Caco-2 (cell line): ENCODE measurements at regions not wholly inside any gene's neighbourhood (a gene's known extent, or its start where the extent isn't known, plus 50 kb on each side); places are given as distances from the start of the nearest gene placed in this dataset.
"Not testable (repeated sequence)": the region's sequence is repeated elsewhere in the genome, so short reads cannot be mapped to it uniquely, and the experiment has no call there.

ENCODE experiments used
- BruUV-seq: library from RNA; stranded (reverse); fragments of 400-500 nt; replicated peaks from 2 replicates; lab custom pipeline; 2021; lab: Mats Ljungman, UMichigan
- CTCF ChIA-PET: fragments of 300-600 bp; sonication (Branson Sonifier 250); formaldehyde crosslinking; loops from one replicate; lab custom pipeline; 2022; ENCODE audit warnings: antibody characterized with exemption; lab: Charles Lee
- POLR2A ChIA-PET: fragments of 300-600 bp; sonication (Branson Sonifier 250); formaldehyde crosslinking; loops from one replicate; lab custom pipeline; 2022; ENCODE audit warnings: antibody characterized with exemption; lab: Charles Lee
- DNase-seq, 2 experiments: peaks; one replicate each; pipeline versions ENCODE4 v3.0.0 to v3.0.0-alpha.2; 2020 to 2022
- H3K27me3 ChIP-seq: replicated peaks from 2 replicates; pipeline ENCODE4 v1.6.0; 2011; ENCODE audit warnings: low read length; ENCODE audit not compliant: control insufficient read depth, insufficient read depth
- H3K36me3 ChIP-seq: 2 replicates; pipeline ENCODE4 v1.5.1; 2011; ENCODE audit warnings: low read length; ENCODE audit not compliant: control insufficient read depth, insufficient read depth
- H3K4me1 ChIP-seq: fragments of 250-450 bp; sonication (Bioruptor Pico); 2 replicates; pipeline ENCODE4 v1.5.1; 2020; ENCODE audit warnings: mild to moderate bottlenecking
- H3K4me3 ChIP-seq: 2 replicates; pipeline ENCODE4 v1.5.1; 2011; ENCODE audit warnings: low read depth, mild to moderate bottlenecking, control low read depth, low read length
- H3K9me3 ChIP-seq: fragments of 250-450 bp; sonication (Bioruptor Pico); 2 replicates; pipeline ENCODE4 v1.5.1; 2020; ENCODE audit warnings: mild to moderate bottlenecking, moderate library complexity
- H3K27ac Mint-ChIP-seq: one replicate; pipeline ENCODE4 v1.8.0; 2022; ENCODE audit warnings: mixed read lengths; ENCODE audit not compliant: unreplicated experiment
- H3K27me3 Mint-ChIP-seq: one replicate; pipeline ENCODE4 v1.8.0; 2022; ENCODE audit warnings: mixed read lengths; ENCODE audit not compliant: insufficient read depth, unreplicated experiment
- H3K36me3 Mint-ChIP-seq: one replicate; pipeline ENCODE4 v1.8.0; 2022; ENCODE audit warnings: mild to moderate bottlenecking, mixed read lengths; ENCODE audit not compliant: insufficient read depth, unreplicated experiment
- H3K4me1 Mint-ChIP-seq: one replicate; pipeline ENCODE4 v1.8.0; 2022; ENCODE audit warnings: low read depth, mixed read lengths; ENCODE audit not compliant: unreplicated experiment
- H3K4me3 Mint-ChIP-seq: one replicate; pipeline ENCODE4 v1.8.0; 2022; ENCODE audit warnings: mild to moderate bottlenecking, moderate library complexity, mixed read lengths; ENCODE audit not compliant: unreplicated experiment
- H3K9me3 Mint-ChIP-seq: one replicate; pipeline ENCODE4 v1.8.0; 2022; ENCODE audit warnings: mixed read lengths; ENCODE audit not compliant: unreplicated experiment
- CTCF ChIP-seq, 2 experiments: fragments of 200-600 bp in 1 of 2; IDR thresholded peaks; 1 replicate in 1 of 2; 2 replicates in 1 of 2; pipeline versions ENCODE4 v1.5.1 to v1.8.0; 2011 to 2022; ENCODE audit warnings: antibody characterized with exemption in 1 of 2, control low read depth in 1 of 2, inconsistent platforms in 1 of 2, low read depth in 1 of 2, low read length in 1 of 2, mild to moderate bottlenecking in 1 of 2, moderate library complexity in 1 of 2; ENCODE audit not compliant: insufficient read depth in 1 of 2, severe bottlenecking in 1 of 2, unreplicated experiment in 1 of 2
- intact Hi-C: fragments of 100-400 bp; cut with micrococcal nuclease; formaldehyde crosslinking; loops from one replicate; pipeline ENCODE4 v1.10.0; 2022; ENCODE audit not compliant: unreplicated experiment

- H3K9me3 ChIP-seq: no peaks in the 10 kb centered on the region
- H3K27me3 ChIP-seq: no peaks in the 10 kb centered on the region
- BruUV-seq: no TSS peak
- H3K4me3 ChIP-seq: no peak overlapping the region
- Mint-ChIP-seq H3K9me3 (no peaks in the 10 kb centered on the region), H3K4me3 (no peak overlapping the region), H3K27me3 (no peaks in the 10 kb centered on the region), H3K27ac (peak overlapping the region; percentile 81), H3K36me3 (peaks cover 4% of the 10 kb centered on the region), H3K4me1 (peaks cover 16% of the 10 kb centered on the region)
- no peak for TF ChIP-seq CTCF (IDR thresholded peaks at IDR 0.05; ENCODE audit: insufficient read depth in 1 of 2, low read depth in 1 of 2, low read length in 1 of 2, severe bottlenecking in 1 of 2, unreplicated experiment in 1 of 2)
- ChIA-PET CTCF (interaction anchor here (1.3 kb wide), 1 partner anchor 779 kb away, joined by 5 read pairs; no protein-coding TSS in a partner anchor), POLR2A (interaction anchor here (1.1 kb wide), 1 partner anchor 10 kb away, joined by 7 read pairs; no protein-coding TSS in a partner anchor)
- intact Hi-C loops: loop anchor here (1.0 to 2.0 kb wide), 4 partner anchors 18 to 614 kb away; partner anchors contain the start of gene RGMA
- DNase-seq: peak; percentile 56 to 60
- no peaks in the 10 kb centered on the region for H3K36me3 ChIP-seq
- peaks cover 27% of the 10 kb centered on the region for H3K4me1 ChIP-seq
Measured at GRCh38 chr15:93341164-93341563, 252.2 kb upstream of the RGMA start.

GRCh38 chr15:93340406-93340805 is 251.4 kb upstream of the RGMA start:
- H3K4me3 ChIP-seq: no peak overlapping the region
- ChIA-PET POLR2A (no interaction called here), CTCF (interaction anchor here (0.6 to 1.3 kb wide), 2 partner anchors 105 to 780 kb away, joined by 5 read pairs; no protein-coding TSS in a partner anchor)
- Mint-ChIP-seq H3K4me1 (peaks cover 16% of the 10 kb centered on the region), H3K27ac (peak overlapping the region; percentile 19), H3K9me3 (no peaks in the 10 kb centered on the region), H3K36me3 (peaks cover 4% of the 10 kb centered on the region), H3K27me3 (no peaks in the 10 kb centered on the region), H3K4me3 (no peak overlapping the region)
- no TSS peak for BruUV-seq
- H3K36me3 ChIP-seq: no peaks in the 10 kb centered on the region
- peaks cover 27% of the 10 kb centered on the region for H3K4me1 ChIP-seq
- no peak for TF ChIP-seq CTCF (IDR thresholded peaks at IDR 0.05; ENCODE audit: insufficient read depth in 1 of 2, low read depth in 1 of 2, low read length in 1 of 2, severe bottlenecking in 1 of 2, unreplicated experiment in 1 of 2)
- intact Hi-C loops: loop anchor here (2.0 kb wide), 2 partner anchors 18 to 252 kb away; partner anchors contain the start of gene RGMA
- DNase-seq: no peak
- H3K9me3 ChIP-seq: no peaks in the 10 kb centered on the region
- H3K27me3 ChIP-seq: no peaks in the 10 kb centered on the region

GRCh38 chr15:93333796-93334195 is 244.8 kb upstream of the RGMA start:
- ChIA-PET POLR2A (interaction anchor here (0.9 kb wide), 1 partner anchor 12 kb away, joined by 3 read pairs; no protein-coding TSS in a partner anchor), CTCF (interaction anchor here (1.0 kb wide), 1 partner anchor 13 kb away, joined by 4 read pairs; no protein-coding TSS in a partner anchor)
- Histone ChIP-seq H3K36me3 (no peaks in the 10 kb centered on the region), H3K27me3 (no peaks in the 10 kb centered on the region), H3K4me1 (peaks cover 12% of the 10 kb centered on the region), H3K4me3 (no peak overlapping the region), H3K9me3 (no peaks in the 10 kb centered on the region)
- no peak overlapping the region for H3K4me3 Mint-ChIP-seq
- H3K27ac Mint-ChIP-seq: no peak overlapping the region
- peak in 1 of 2 experiments; percentile 2 for TF ChIP-seq CTCF (IDR thresholded peaks at IDR 0.05; ENCODE audit: insufficient read depth in 1 of 2, low read depth in 1 of 2, low read length in 1 of 2, severe bottlenecking in 1 of 2, unreplicated experiment in 1 of 2)
- intact Hi-C loops: no loop called here
- H3K36me3 Mint-ChIP-seq: peaks cover 4% of the 10 kb centered on the region
- H3K9me3 Mint-ChIP-seq: no peaks in the 10 kb centered on the region
- DNase-seq: no peak
- H3K4me1 Mint-ChIP-seq: no peaks in the 10 kb centered on the region
- no TSS peak for BruUV-seq
- H3K27me3 Mint-ChIP-seq: no peaks in the 10 kb centered on the region

GRCh38 chr15:93333126-93333525 is 244.1 kb upstream of the RGMA start:
- POLR2A ChIA-PET, H3K4me3 Mint-ChIP-seq, H3K36me3 ChIP-seq, H3K4me3 ChIP-seq, CTCF ChIA-PET, DNase-seq, H3K27ac Mint-ChIP-seq, intact Hi-C loops, H3K4me1 Mint-ChIP-seq, H3K9me3 Mint-ChIP-seq, H3K27me3 Mint-ChIP-seq, H3K9me3 ChIP-seq, BruUV-seq, H3K27me3 ChIP-seq, H3K36me3 Mint-ChIP-seq: not testable (repeated sequence)
- peaks cover 12% of the 10 kb centered on the region for H3K4me1 ChIP-seq
